HG02588 (cell line): ENCODE measurements at regions not wholly inside any gene's neighbourhood (a gene's known extent, or its start where the extent isn't known, plus 50 kb on each side); places are given as distances from the start of the nearest gene placed in this dataset.

ENCODE experiments used
- ATAC-seq: cut with Tn5 transposase; IDR thresholded peaks from one replicate; pipeline ENCODE4 v1.9.1; 2021; ENCODE audit warnings: mild to moderate bottlenecking, moderate library complexity; ENCODE audit not compliant: unreplicated experiment

- ATAC-seq, result no peak
Measured at GRCh38 chr7:16172366-16172765, 249.0 kb downstream of the CRPPA start.

- ATAC-seq, result no peak
Measured at GRCh38 chr7:16171928-16172327, 249.4 kb downstream of the CRPPA start.

DNA sequence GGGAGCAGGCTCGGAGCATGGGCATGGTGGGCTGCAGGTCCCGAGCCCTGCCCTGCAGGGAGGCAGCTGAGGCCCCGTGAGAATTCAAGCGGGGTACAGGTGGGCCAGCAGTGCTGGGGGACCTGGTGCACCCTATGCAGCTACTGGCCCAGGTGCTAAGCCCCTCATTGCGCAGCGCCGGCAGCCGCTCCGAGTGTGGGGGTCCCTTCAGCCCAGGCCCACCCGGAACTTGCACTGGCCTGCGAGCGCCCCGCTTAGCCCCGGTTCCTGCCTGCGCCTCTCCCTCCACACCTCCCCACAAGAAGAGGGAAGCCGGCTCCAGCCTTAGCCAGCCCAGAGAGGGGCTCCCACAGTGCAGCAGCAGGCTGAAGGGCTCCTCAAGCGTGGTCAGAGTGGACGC, 250.7 kb downstream of the CRPPA start:
- ATAC-seq, result no peak

- ATAC-seq, result no peak
Measured at GRCh38 chr7:16169537-16169936, 251.8 kb downstream of the CRPPA start.

GRCh38 chr7:16167526-16167925, 253.8 kb downstream of the CRPPA start:
- ATAC-seq, result no peak

- ATAC-seq, result no peak
Measured at GRCh38 chr7:16144361-16144760, 277.0 kb downstream of the CRPPA start.

DNA sequence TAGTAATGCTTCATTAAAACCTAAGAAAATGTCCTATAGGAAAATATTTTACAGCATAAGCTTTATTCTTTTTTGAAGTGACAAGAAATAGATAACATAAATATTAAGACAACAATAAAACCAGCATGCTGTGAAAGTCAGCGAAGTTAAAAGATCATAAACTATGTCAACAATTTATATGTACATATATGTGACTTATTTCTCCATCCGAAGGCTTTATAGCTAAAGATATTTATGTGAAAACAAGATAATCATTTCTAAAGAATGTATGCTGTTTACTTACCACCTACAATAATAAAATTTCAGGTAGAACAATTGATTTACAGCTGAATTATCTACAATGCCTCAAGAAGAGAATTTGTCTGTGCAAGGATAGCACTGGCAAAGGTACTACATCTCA, 283.4 kb downstream of the CRPPA start:
- ATAC-seq, result no peak

DNA sequence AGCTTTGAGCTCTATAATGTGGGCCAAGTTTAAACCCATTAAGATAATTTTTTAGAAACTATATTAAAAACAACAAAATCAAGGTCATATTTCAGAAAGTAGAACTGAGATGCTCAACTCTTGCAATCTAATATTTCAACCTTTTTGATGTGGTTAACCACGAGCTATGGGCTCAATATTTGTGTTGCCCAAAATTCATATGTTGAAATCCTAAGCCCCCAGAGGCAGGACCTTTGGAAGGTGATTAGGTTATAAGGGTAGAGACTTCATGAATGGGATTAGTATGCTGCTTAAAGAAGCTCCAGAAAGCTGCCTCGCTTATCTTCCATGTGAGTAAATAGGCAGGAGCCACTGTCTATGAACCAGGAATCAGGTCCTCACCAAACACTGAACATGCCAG, 284.4 kb downstream of the CRPPA start:
- no peak for ATAC-seq

- ATAC-seq, result no peak
Measured at GRCh38 chr7:16135658-16136057, 285.7 kb downstream of the CRPPA start.

GRCh38 chr7:16130111-16131110, 290.9 kb downstream of the CRPPA start:
- no peak for ATAC-seq

GRCh38 chr7:16129431-16130110, 291.8 kb downstream of the CRPPA start:
- ATAC-seq, result no peak

GRCh38 chr7:16123117-16123770, 298.1 kb downstream of the CRPPA start:
- no peak for ATAC-seq

DNA sequence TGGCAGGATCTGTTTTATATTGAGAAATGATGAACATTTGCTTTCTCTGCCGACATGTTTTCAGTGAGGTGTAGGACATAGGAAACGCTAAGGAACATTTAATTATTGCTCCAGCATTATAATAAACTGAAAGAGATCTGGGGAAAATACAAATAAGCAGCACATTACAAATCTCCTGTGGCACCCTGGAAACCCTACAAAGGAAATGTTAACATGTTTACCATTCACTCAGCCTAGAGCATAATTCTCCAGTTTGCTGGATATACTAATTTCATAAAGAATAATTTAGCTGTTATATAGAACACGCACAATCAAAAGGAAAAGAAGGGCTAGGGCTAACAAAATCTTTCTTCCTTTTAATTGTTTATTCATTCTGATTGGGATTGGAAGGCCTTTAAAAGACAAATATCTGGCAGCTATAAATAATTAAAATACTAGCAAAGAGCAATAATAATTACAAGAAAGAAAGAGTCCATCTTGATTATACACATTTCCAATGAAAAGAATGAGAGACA, 299.4 kb downstream of the CRPPA start:
- no peak for ATAC-seq

- no peak for ATAC-seq
Measured at GRCh38 chr7:16115374-16115773, 306.0 kb downstream of the CRPPA start.

GRCh38 chr7:16114633-16115032, 306.7 kb downstream of the CRPPA start:
- ATAC-seq, result no peak

DNA sequence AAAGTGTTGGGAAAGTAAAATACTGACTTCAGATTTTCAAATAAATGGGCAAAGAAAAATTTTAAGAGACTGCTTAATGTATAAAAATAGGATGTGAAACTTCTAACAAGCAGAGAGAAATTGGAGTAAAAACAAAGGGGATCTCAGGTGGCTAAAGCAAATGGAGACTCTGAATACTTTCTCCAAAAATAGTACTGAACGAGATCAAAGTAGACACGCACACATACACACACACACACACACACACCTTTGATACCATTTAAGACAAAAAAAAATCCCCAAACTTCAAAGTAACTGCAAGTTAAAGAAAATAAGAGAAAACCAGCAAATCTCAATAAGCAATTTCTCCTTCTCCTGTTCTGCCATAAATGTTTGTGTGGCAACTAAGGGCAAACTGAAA, 307.3 kb downstream of the CRPPA start:
- ATAC-seq, result no peak

DNA sequence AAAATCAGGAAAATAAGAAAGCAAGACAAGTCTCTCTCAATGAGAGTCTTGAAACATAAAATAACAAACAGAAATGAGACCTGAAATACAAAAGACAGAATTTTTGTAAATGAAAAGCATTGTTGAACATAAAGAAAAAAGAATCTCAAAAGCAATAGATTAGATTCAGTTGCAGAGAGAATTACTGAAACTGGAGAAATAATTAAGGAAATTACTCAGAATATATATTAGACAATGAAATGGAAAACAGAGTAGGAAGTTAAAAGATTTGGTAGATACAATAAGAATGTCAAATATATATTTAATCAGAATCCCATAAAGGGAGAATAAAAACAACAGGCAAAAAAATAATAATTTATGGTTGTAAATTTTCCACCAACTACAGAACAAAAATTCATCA, 308.3 kb downstream of the CRPPA start:
- no peak for ATAC-seq

- no peak for ATAC-seq
Measured at GRCh38 chr7:16106869-16107268, 314.5 kb downstream of the CRPPA start.

- no peak for ATAC-seq
Measured at GRCh38 chr7:16106300-16106699, 315.0 kb downstream of the CRPPA start.

- no peak for ATAC-seq
Measured at GRCh38 chr7:16099302-16099849, 322.0 kb downstream of the CRPPA start.

- no peak for ATAC-seq
Measured at GRCh38 chr7:16098585-16099179, 322.7 kb downstream of the CRPPA start.
